IMR-90 (cell line): ENCODE measurements at regions not wholly inside any gene's neighbourhood (a gene's known extent, or its start where the extent isn't known, plus 50 kb on each side); places are given as distances from the start of the nearest gene placed in this dataset.

Experiments
- ATAC-seq: fragments of 200-7000 bp; cut with Tn5 transposase; 2 replicates; pipeline ENCODE4 v1.9.1; 2020; ENCODE audit warnings: low read depth, mild to moderate bottlenecking, moderate library complexity
- BruUV-seq: library from RNA; stranded (reverse); fragments of 400-500 nt; replicated peaks from 2 replicates; lab custom pipeline; 2021; lab: Mats Ljungman, UMichigan
- CTCF ChIA-PET: fragments of 300-600 bp; formaldehyde crosslinking; extraction: SDS; loops from one replicate; lab custom pipeline; 2021; ENCODE audit warnings: antibody characterized with exemption; lab: Yijun Ruan, JAX
- POLR2A ChIA-PET: fragments of 300-600 bp; sonication (Branson Sonifier 250); formaldehyde crosslinking; loops from one replicate; lab custom pipeline; 2022; ENCODE audit warnings: antibody characterized with exemption; ENCODE audit not compliant: unreplicated experiment; lab: Charles Lee
- DNase-seq: peaks from one replicate; pipeline ENCODE4 v3.0.0; 2013
- H2AFZ ChIP-seq: replicated peaks from 2 replicates; pipeline ENCODE3; 2013; ENCODE audit warnings: low read length, mild to moderate bottlenecking; ENCODE audit not compliant: poor library complexity
- H2AK5ac ChIP-seq: 2 replicates; pipeline ENCODE4 v1.6.1; 2013; ENCODE audit warnings: low read depth, low read length, inconsistent platforms
- H2AK9ac ChIP-seq: replicated peaks from 2 replicates; pipeline ENCODE3; 2013; ENCODE audit warnings: mild to moderate bottlenecking, low read depth, low read length, moderate library complexity; ENCODE audit not compliant: poor library complexity
- H2BK120ac ChIP-seq: 2 replicates; pipeline ENCODE4 v1.6.1; 2013; ENCODE audit warnings: low read depth, low read length, inconsistent platforms
- H2BK15ac ChIP-seq: 3 replicates; pipeline ENCODE4 v1.6.1; 2013; ENCODE audit warnings: low read depth, low read length, inconsistent platforms
- H2BK20ac ChIP-seq: 2 replicates; pipeline ENCODE4 v1.6.1; 2013; ENCODE audit warnings: low read depth, mild to moderate bottlenecking, inconsistent platforms, low read length, moderate library complexity
- H2BK5ac ChIP-seq: 2 replicates; pipeline ENCODE4 v1.6.1; 2013; ENCODE audit warnings: mild to moderate bottlenecking, low read depth, low read length, inconsistent platforms; ENCODE audit not compliant: poor library complexity, severe bottlenecking
- H3K14ac ChIP-seq: replicated peaks from 2 replicates; pipeline ENCODE4 v1.6.1; 2013; ENCODE audit warnings: low read depth, low read length, inconsistent platforms
- H3K18ac ChIP-seq: 2 replicates; pipeline ENCODE4 v1.6.1; 2013; ENCODE audit warnings: low read depth, low read length, control low read depth
- H3K23ac ChIP-seq: 2 replicates; pipeline ENCODE4 v1.6.1; 2013; ENCODE audit warnings: low read depth, low read length, inconsistent platforms
- H3K27ac ChIP-seq: 2 replicates; pipeline ENCODE4 v1.5.1; 2013; ENCODE audit warnings: mild to moderate bottlenecking, control low read depth, low read length; ENCODE audit not compliant: insufficient read depth
- H3K27me3 ChIP-seq: 2 replicates; pipeline ENCODE4 v1.6.1; 2013; ENCODE audit warnings: low read length; ENCODE audit not compliant: control insufficient read depth, insufficient read depth
- H3K36me3 ChIP-seq: 2 replicates; pipeline ENCODE4 v1.6.1; 2013; ENCODE audit warnings: low read length, mixed read lengths; ENCODE audit not compliant: control insufficient read depth, insufficient read depth
- H3K4ac ChIP-seq: 2 replicates; pipeline ENCODE4 v1.6.1; 2013; ENCODE audit warnings: low read depth, low read length, inconsistent platforms
- H3K4me1 ChIP-seq: 2 replicates; pipeline ENCODE4 v1.6.1; 2013; ENCODE audit warnings: low read length, mixed read lengths; ENCODE audit not compliant: control insufficient read depth, insufficient read depth
- H3K4me2 ChIP-seq: 2 replicates; pipeline ENCODE4 v1.6.1; 2013; ENCODE audit warnings: low read depth, mild to moderate bottlenecking, control low read depth, low read length, moderate library complexity
- H3K4me3 ChIP-seq: 2 replicates; pipeline ENCODE4 v1.5.1; 2013; ENCODE audit warnings: low read depth, mild to moderate bottlenecking, control low read depth, low read length, moderate library complexity; ENCODE audit not compliant: insufficient read depth
- H3K56ac ChIP-seq: 2 replicates; pipeline ENCODE4 v1.6.1; 2013; ENCODE audit warnings: low read length, inconsistent platforms; ENCODE audit not compliant: insufficient read depth; ENCODE audit errors: extremely low read depth
- H3K79me1 ChIP-seq, 2 experiments: 2 replicates each; pipeline ENCODE4 v1.6.1; 2013; ENCODE audit warnings: low read length in 2 of 2, inconsistent platforms in 1 of 2, low read depth in 1 of 2
- H3K9ac ChIP-seq: 2 replicates; pipeline ENCODE4 v1.6.1; 2013; ENCODE audit warnings: low read depth, low read length, control low read depth
- H3K9me1 ChIP-seq: 2 replicates; pipeline ENCODE4 v1.6.1; 2013; ENCODE audit warnings: low read length, inconsistent platforms; ENCODE audit not compliant: insufficient read depth
- H3K9me3 ChIP-seq: 2 replicates; pipeline ENCODE4 v1.6.1; 2013; ENCODE audit warnings: low read length; ENCODE audit not compliant: control insufficient read depth, insufficient read depth
- H4K20me1 ChIP-seq: 2 replicates; pipeline ENCODE4 v1.6.1; 2013; ENCODE audit warnings: low read length, inconsistent platforms; ENCODE audit not compliant: insufficient read depth
- H4K5ac ChIP-seq: 2 replicates; pipeline ENCODE4 v1.6.1; 2013; ENCODE audit warnings: mild to moderate bottlenecking, low read depth, low read length, control low read depth
- H4K8ac ChIP-seq, 2 experiments: 2 replicates each; pipeline ENCODE4 v1.6.1; 2013; ENCODE audit warnings: low read depth in 2 of 2, low read length in 2 of 2, control low read depth in 1 of 2, inconsistent platforms in 1 of 2
- H4K91ac ChIP-seq: 2 replicates; pipeline ENCODE4 v1.6.1; 2013; ENCODE audit warnings: low read depth, low read length, inconsistent platforms; ENCODE audit not compliant: insufficient read depth
- BHLHE40 ChIP-seq: fragments of 150-350 bp; IDR thresholded peaks from 2 replicates; pipeline ENCODE4 v1.6.1; 2016; ENCODE audit warnings: mild to moderate bottlenecking, low read depth, low read length
- CEBPB ChIP-seq: IDR thresholded peaks from 2 replicates; pipeline ENCODE4 v1.6.1; 2012; ENCODE audit warnings: low read depth, low read length, improper control_type of control experiment
- CHD1 ChIP-seq: IDR thresholded peaks from 2 replicates; pipeline ENCODE4 v1.6.1; 2012; ENCODE audit warnings: low read depth, low read length, improper control_type of control experiment
- FOS ChIP-seq: fragments of 150-350 bp; IDR thresholded peaks from 2 replicates; pipeline ENCODE4 v1.6.1; 2016; ENCODE audit warnings: low read depth, low read length
- MAFK ChIP-seq: IDR thresholded peaks from 2 replicates; pipeline ENCODE4 v1.6.1; 2012; ENCODE audit warnings: low read depth, low read length, improper control_type of control experiment
- MAZ ChIP-seq: IDR thresholded peaks from 2 replicates; pipeline ENCODE4 v1.6.1; 2012; ENCODE audit warnings: low read depth, mild to moderate bottlenecking, low read length, improper control_type of control experiment, moderate library complexity, borderline replicate concordance
- MXI1 ChIP-seq: IDR thresholded peaks from 2 replicates; pipeline ENCODE4 v1.6.1; 2012; ENCODE audit warnings: low read depth, mild to moderate bottlenecking, low read length, moderate library complexity, borderline replicate concordance
- NFE2L2 ChIP-seq: fragments of 150-350 bp; IDR thresholded peaks from 2 replicates; pipeline ENCODE4 v1.6.1; 2016; ENCODE audit warnings: low read depth, mild to moderate bottlenecking, low read length
- POLR2A ChIP-seq: IDR thresholded peaks from 2 replicates; pipeline ENCODE4 v1.6.1; 2012; ENCODE audit warnings: mild to moderate bottlenecking, low read depth, low read length
- RAD21 ChIP-seq: IDR thresholded peaks from 2 replicates; pipeline ENCODE4 v1.6.1; 2012; ENCODE audit warnings: low read length, improper control_type of control experiment
- RCOR1 ChIP-seq: IDR thresholded peaks from 2 replicates; pipeline ENCODE4 v1.6.1; 2012; ENCODE audit warnings: mild to moderate bottlenecking, low read length, improper control_type of control experiment; ENCODE audit not compliant: insufficient replicate concordance
- RFX5 ChIP-seq: IDR thresholded peaks from 2 replicates; pipeline ENCODE4 v1.8.0; 2012; ENCODE audit warnings: low read depth, mild to moderate bottlenecking, low read length, moderate library complexity
- SMC3 ChIP-seq: fragments of 150-350 bp; IDR thresholded peaks from 2 replicates; pipeline ENCODE4 v1.6.1; 2016; ENCODE audit warnings: low read depth, mild to moderate bottlenecking, antibody characterized with exemption, low read length, moderate library complexity
- WGBS, 2 experiments: methylation state at CpG; one replicate each; pipeline versions ENCODE4 v1.1.5 to v1.1.7; 2013; ENCODE audit warnings: missing lambda C conversion rate in 2 of 2; ENCODE audit not compliant: insufficient read length in 1 of 2; ENCODE audit errors: extremely low coverage in 2 of 2; 5-methylcytosine and 5-hydroxymethylcytosine counted together
- dilution Hi-C: fragments of 300-500 bp; cut with HindIII; formaldehyde crosslinking; loops from one replicate; pipeline ENCODE4 v1.14.3; 2018; ENCODE audit warnings: low sequenced_read_pairs; ENCODE audit not compliant: unreplicated experiment
- in situ Hi-C: fragments of 300-500 bp; cut with MboI; formaldehyde crosslinking; loops from 3 replicates; pipeline ENCODE4 v1.14.3; 2019; ENCODE audit warnings: low sequenced_read_pairs, inconsistent platforms, mixed read lengths
- intact Hi-C: fragments of 100-400 bp; cut with micrococcal nuclease; formaldehyde crosslinking; loops from 2 replicates; pipeline ENCODE4 v1.10.0; 2022
- TF ChIP-seq, protein P1 (sequence below): fragments of 150-350 bp; IDR thresholded peaks from 2 replicates; pipeline ENCODE4 v1.6.1; 2016; ENCODE audit warnings: low read depth, mild to moderate bottlenecking, low read length, moderate library complexity, borderline replicate concordance
- TF ChIP-seq, protein P2 (sequence below): conservative IDR thresholded peaks from 2 replicates; pipeline ENCODE4 v1.5.1; 2012; ENCODE audit warnings: mild to moderate bottlenecking, low read depth, low read length, improper control_type of control experiment

DNA sequence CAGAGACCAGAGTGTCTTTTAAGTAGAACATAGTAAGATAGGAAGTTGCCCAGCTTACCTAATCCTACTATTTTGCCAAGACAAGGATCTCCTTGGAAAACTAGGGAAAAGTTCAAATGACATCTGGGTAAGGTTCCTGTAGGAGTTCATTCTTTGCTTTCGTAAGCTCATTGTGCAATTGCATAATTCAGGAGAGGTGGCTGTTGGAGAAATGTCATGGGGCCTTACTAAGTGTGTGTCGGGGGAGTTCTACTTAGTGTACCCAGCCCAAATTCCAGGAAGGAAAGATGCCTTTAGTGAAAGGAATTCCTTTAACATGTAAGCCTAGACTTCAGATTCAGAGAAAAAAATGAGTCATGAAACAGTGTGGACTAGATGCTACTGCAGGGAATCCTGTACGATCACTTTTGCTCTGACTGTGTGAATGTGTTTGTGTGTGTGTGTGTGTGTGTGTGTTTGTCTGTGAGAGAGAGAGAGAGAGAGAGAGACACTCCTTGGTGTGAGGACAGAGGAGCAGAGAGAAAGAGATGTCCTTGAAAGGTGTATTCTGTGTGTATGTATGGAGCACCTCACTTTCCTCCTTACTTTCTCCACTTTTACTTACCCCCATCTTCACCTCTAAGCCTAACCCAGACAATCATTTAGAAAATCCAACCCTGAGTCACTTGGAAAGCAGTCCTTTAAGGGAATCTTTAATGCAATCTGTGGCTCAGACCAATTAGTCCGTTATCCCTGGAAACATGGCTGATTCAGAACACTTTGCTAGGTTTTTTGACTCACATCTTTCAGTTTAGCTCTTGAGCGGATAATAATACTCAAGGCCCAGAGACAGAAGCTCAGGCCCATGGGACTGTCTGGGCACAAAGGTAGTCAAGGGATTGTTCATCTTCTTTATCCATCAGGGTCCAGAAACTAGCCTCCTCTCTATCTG, 114.5 kb upstream of the ACSL4 start:
- no peak overlapping the region for H3K4me3 ChIP-seq
- peak; percentile 90 for DNase-seq
- TF ChIP-seq RCOR1 (no peak), CHD1 (no peak), MAFK (no peak), SMC3 (no peak), CEBPB (peak; percentile 95), RAD21 (no peak), FOS (0 out of 2 replicates have a peak, but pooled peaks have one; percentile 8), MXI1 (no peak), RFX5 (no peak), BHLHE40 (no peak), NFE2L2 (no peak), POLR2A (no peak), MAZ (no peak)
- TF ChIP-seq, protein P1, sequence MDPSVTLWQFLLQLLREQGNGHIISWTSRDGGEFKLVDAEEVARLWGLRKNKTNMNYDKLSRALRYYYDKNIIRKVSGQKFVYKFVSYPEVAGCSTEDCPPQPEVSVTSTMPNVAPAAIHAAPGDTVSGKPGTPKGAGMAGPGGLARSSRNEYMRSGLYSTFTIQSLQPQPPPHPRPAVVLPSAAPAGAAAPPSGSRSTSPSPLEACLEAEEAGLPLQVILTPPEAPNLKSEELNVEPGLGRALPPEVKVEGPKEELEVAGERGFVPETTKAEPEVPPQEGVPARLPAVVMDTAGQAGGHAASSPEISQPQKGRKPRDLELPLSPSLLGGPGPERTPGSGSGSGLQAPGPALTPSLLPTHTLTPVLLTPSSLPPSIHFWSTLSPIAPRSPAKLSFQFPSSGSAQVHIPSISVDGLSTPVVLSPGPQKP: no peak
- TF ChIP-seq, protein P2, sequence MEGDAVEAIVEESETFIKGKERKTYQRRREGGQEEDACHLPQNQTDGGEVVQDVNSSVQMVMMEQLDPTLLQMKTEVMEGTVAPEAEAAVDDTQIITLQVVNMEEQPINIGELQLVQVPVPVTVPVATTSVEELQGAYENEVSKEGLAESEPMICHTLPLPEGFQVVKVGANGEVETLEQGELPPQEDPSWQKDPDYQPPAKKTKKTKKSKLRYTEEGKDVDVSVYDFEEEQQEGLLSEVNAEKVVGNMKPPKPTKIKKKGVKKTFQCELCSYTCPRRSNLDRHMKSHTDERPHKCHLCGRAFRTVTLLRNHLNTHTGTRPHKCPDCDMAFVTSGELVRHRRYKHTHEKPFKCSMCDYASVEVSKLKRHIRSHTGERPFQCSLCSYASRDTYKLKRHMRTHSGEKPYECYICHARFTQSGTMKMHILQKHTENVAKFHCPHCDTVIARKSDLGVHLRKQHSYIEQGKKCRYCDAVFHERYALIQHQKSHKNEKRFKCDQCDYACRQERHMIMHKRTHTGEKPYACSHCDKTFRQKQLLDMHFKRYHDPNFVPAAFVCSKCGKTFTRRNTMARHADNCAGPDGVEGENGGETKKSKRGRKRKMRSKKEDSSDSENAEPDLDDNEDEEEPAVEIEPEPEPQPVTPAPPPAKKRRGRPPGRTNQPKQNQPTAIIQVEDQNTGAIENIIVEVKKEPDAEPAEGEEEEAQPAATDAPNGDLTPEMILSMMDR: no peak

More for the DNA sequence above, 114.5 kb upstream of the ACSL4 start:
- Histone ChIP-seq H2BK15ac (peak overlapping the region; percentile 41; the same call in 1 of the 3 replicates), H3K18ac (peak overlapping the region; percentile 84), H2AK9ac (peak overlapping the region; percentile 25), H4K91ac (peak overlapping the region; percentile 45; the same call in 1 of the 2 replicates), H3K9me3 (no peaks in the 10 kb centered on the region), H2BK5ac (peak overlapping the region; percentile 90), H3K4me2 (peak overlapping the region; percentile 69), H2BK120ac (peak overlapping the region; percentile 56), H3K23ac (no peak overlapping the region), H2BK20ac (peak overlapping the region; percentile 80), H3K4ac (peak overlapping the region; percentile 47), H3K27me3 (no peaks in the 10 kb centered on the region), H3K56ac (peak overlapping the region; percentile 20), H3K36me3 (no peaks in the 10 kb centered on the region), H3K27ac (peak overlapping the region; percentile 87), H3K79me1 (no peaks in the 10 kb centered on the region), H2AFZ (no peak overlapping the region), H4K5ac (peak overlapping the region; percentile 96), H2AK5ac (0 out of 2 replicates have a peak overlapping the region, but pooled peaks have one; percentile 3), H3K4me1 (peaks cover 11% of the 10 kb centered on the region), H3K9me1 (no peaks in the 10 kb centered on the region; the same call in 1 of the 2 replicates), H4K20me1 (no peaks in the 10 kb centered on the region), H3K14ac (peak overlapping the region; percentile 55), H4K8ac (peak overlapping the region; percentile 60 to 74), H3K9ac (peak overlapping the region; percentile 30)
- POLR2A ChIA-PET: no interaction called here
- BruUV-seq: no TSS peak
- peak; percentile 87 for ATAC-seq
- intact Hi-C loops (loop anchor here (1.0 kb wide), 1 partner anchor 114 kb away; the partner anchor contains the start of gene ACSL4), dilution Hi-C loops (no loop called here), in situ Hi-C loops (no loop called here)
- CTCF ChIA-PET: interaction anchor here (2.0 kb wide), 1 partner anchor 9 kb away, joined by 6 read pairs; no protein-coding TSS in a partner anchor
- 23% methylated on average over 2 of the region's 5 CpGs; no CpG with 5 or more reads in 1 of the 2 experiments for WGBS, 2 experiments
